ENCODE measurements at regions not wholly inside any gene's neighbourhood (a gene's known extent, or its start where the extent isn't known, plus 50 kb on each side); places are given as distances from the start of the nearest gene placed in this dataset.
"Not testable (repeated sequence)": the region's sequence is repeated elsewhere in the genome, so short reads cannot be mapped to it uniquely, and the experiment has no call there.

DNA sequence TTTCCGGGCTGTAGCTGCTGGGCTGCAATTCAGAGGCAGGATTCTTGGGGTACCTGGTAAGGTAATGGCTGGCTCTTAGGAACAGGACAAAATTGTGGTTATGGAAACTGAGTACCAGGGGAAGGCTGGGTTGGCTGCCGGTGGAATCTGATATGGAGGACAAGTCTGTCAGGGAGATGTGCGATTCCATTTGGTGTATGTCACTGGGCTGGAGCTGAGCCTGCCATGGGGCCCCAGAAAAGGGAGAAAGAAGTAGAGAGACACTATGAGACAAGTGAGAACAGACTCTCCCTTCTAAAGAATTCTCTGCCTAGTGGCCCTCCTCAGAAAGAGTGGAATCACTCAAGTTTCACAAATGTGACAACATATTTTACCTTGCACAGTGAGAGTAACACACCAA is 368.2 kb upstream of the ROPN1 start:
- TF ChIP-seq, protein P1, sequence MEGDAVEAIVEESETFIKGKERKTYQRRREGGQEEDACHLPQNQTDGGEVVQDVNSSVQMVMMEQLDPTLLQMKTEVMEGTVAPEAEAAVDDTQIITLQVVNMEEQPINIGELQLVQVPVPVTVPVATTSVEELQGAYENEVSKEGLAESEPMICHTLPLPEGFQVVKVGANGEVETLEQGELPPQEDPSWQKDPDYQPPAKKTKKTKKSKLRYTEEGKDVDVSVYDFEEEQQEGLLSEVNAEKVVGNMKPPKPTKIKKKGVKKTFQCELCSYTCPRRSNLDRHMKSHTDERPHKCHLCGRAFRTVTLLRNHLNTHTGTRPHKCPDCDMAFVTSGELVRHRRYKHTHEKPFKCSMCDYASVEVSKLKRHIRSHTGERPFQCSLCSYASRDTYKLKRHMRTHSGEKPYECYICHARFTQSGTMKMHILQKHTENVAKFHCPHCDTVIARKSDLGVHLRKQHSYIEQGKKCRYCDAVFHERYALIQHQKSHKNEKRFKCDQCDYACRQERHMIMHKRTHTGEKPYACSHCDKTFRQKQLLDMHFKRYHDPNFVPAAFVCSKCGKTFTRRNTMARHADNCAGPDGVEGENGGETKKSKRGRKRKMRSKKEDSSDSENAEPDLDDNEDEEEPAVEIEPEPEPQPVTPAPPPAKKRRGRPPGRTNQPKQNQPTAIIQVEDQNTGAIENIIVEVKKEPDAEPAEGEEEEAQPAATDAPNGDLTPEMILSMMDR (IDR thresholded peaks at IDR 0.05; ENCODE audit: low read depth, low read length): no peak
- no peak for DNase-seq (ENCODE audit: extremely low read depth, low read depth)

DNA sequence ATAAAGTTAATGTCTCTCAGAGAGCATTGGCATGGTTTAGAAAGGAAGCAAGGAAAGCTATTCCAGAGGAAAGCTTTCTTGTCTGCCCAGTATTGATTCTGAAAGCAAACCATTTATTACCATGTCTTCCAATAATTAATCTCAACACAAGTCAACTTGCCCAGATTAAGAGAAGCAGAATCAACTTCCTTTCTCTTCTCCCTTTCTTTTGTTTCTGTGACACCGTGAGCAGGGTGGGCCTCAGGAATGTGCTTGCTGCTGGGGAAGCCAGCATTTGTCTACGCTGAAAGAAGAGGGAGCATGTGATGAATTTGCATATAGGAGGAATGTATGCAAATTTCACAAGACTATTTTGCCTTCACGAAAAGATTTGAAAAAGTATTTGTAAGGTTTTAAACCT is 368.6 kb upstream of the ROPN1 start:
- DNase-seq (ENCODE audit: extremely low read depth, low read depth): no peak
- TF ChIP-seq, protein P1 (IDR thresholded peaks at IDR 0.05; ENCODE audit: low read depth, low read length): no peak

DNA sequence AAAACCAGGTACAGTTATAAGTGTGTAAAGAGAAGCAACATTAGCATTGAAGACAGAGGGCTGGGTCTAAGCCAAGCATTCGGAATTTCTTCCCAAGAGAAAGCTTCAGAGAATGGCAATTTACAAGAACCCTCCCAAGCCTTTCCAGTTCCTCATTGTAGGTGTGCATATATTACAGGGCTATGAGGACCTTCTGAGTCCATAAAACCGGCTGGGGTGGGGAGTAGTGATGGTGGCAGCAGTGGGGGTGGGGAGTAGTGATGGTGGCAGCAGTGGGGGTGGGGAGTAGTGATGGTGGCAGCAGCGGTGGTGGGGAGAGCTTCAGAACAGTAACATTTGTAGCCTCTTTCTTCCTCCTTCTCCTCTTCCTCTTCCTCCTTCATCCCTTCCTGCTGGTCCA is 368.7 kb upstream of the UMPS start:
- no peak for DNase-seq (ENCODE audit: extremely low read depth, low read depth)
- TF ChIP-seq, protein P1 (IDR thresholded peaks at IDR 0.05; ENCODE audit: low read depth, low read length): no peak

DNA sequence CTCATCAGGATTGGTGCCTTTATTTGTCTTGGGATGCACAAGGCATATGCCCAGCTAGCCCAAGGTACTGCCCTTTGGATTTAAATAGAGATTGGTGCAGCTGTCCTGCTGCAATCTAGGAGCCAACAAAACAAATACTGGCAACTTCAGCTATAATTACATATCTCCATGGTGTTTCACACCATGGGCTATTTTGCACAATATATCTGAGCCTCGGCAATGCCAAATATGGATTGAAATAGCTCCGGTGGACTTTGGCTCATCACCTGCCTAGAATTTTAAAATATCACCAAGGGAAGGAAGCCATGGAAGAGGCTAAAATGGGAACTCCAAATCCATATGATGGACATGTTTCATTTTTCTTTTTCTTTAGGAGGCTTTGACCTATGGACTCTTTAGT is 367.8 kb upstream of the UMPS start:
- TF ChIP-seq, protein P1 (IDR thresholded peaks at IDR 0.05; ENCODE audit: low read depth, low read length): no peak
- DNase-seq (ENCODE audit: extremely low read depth, low read depth): no peak

DNA sequence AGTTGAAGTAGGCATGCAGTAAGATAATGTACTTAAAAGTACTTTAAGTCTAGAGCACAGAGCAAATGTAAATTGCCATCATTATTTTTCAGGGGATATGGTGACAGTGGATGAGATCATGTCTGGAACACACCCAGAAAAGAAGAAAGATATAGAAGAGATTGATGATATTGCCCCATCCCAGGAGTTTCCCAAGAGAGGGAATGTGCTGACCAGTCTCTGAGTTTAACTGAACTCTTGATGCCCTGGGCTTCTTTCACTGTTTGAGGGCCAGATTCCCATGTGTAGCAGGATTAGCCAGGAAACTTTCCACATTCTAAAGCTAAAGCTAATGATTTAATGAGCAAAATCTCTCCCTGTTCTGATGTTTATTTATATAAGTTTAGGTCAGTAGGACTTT is 366.8 kb upstream of the UMPS start:
- no peak for DNase-seq (ENCODE audit: extremely low read depth, low read depth)

DNA sequence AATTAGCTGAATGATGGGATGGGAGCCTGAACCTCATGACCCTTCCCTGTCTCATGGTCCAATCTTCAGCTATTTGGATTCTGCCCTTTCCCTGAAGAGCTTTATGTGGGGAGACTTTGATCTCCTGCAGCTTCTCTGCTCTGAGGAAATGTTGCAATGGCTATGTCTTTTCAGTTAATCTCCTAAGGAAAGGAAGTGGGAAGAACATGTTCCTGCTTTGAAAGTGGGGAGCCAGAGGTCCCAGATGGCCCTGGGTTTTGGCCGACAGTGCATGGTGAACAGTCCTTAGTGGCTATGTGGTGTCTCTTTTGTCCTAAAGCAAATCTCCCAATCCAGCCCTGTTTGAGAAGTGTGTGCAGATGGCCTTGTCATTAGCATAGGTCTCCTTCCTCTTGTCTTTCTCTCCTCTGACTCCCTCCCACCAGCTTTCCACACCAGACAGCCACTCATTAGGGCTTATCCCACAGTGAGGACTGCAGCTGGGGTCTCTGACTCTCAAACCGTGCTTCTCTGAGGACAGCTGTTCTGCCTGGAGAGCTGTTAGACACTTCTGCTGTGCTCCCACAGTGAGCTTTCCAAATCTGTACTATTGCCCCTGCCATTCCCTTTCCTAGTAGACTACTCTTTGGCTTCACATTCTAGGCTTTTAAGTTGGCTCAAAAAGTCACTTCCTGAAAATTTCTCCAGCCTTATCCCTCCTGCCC is 365.8 kb upstream of the UMPS start:
- DNase-seq (ENCODE audit: extremely low read depth, low read depth): no peak

More for the DNA sequence above, 366.8 kb upstream of the UMPS start:
- TF ChIP-seq, protein P1 (IDR thresholded peaks at IDR 0.05; ENCODE audit: low read depth, low read length): no peak

DNA sequence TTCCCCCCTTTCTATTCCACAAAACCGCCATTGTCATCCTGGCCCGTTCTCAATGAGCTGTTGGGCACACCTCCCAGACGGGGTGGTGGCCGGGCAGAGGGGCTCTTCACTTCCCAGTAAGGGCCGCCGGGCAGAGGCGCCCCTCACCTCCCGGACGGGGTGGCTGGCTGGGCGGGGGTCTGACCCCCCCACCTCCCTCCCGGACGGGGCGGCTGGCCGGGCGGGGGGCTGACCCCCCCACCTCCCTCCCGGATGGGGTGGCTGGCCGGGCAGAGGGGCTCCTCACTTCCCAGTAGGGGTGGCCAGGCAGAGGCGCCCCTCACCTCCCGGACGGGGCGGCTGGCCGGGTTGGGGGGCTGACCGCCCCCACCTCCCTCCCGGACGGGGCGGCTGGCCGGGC is 363.6 kb upstream of the UMPS start:
- not testable (repeated sequence) for DNase-seq (ENCODE audit: extremely low read depth, low read depth)

More for the DNA sequence above, 365.8 kb upstream of the UMPS start:
- TF ChIP-seq, protein P1 (IDR thresholded peaks at IDR 0.05; ENCODE audit: low read depth, low read length): no peak

DNA sequence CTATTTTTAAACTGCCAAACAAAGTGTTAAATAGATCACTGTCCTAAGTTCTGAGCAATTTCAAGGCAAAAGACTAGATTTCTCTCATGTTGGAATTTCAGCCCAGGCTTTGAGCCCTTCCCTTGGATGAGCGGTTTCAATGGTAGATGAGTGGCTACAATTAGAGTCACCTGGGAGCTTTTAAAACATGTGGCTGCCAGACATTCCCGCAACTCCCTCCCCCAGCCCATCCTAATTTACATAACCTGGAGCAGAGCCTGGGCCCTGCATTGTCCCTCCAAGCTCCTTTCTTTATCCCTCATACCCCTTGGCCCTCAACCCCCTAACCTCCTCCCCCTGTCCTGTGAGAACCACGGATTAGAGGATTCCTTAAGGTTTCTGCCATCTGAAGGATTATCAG is 357.5 kb upstream of the UMPS start:
- TF ChIP-seq, protein P1 (IDR thresholded peaks at IDR 0.05; ENCODE audit: low read depth, low read length): no peak
- no peak for DNase-seq (ENCODE audit: extremely low read depth, low read depth)
